ENCODE measurements at regions not wholly inside any gene's neighbourhood (a gene's known extent, or its start where the extent isn't known, plus 50 kb on each side); places are given as distances from the start of the nearest gene placed in this dataset.

- Histone ChIP-seq H3K27me3 (no peaks in the 10 kb centered on the region), H3K9me3 (no peaks in the 10 kb centered on the region), H3K27ac (no peak overlapping the region), H3K4me1 (no peaks in the 10 kb centered on the region), H3K4me3 (no peak overlapping the region), H3K36me3 (no peaks in the 10 kb centered on the region)
- TF ChIP-seq CTCF (IDR thresholded peaks at IDR 0.05), result peak in 4 of 6 experiments; percentile 24 to 65 (median 64)
- no peak for TF ChIP-seq POLR2A (IDR thresholded peaks at IDR 0.05)
- no peak for DNase-seq
Observed at GRCh38 chr2:146734042-146734820, 1110.6 kb upstream of the ACVR2A start.

- no peak for DNase-seq
- no peak overlapping the region for H3K4me3 ChIP-seq
- H3K36me3 ChIP-seq, result no peaks in the 10 kb centered on the region
- TF ChIP-seq CTCF (IDR thresholded peaks at IDR 0.05) (no peak), POLR2A (IDR thresholded peaks at IDR 0.05) (no peak)
- H3K27ac ChIP-seq, result no peak overlapping the region
- H3K27me3 ChIP-seq, result no peaks in the 10 kb centered on the region
- H3K9me3 ChIP-seq, result no peaks in the 10 kb centered on the region
- H3K4me1 ChIP-seq, result no peaks in the 10 kb centered on the region
Observed at GRCh38 chr2:146730882-146731281, 1113.9 kb upstream of the ACVR2A start.

GRCh38 chr2:146721486-146721885, 1123.3 kb upstream of the ACVR2A start:
- DNase-seq, result peak in 1 of 3 donors; percentile 44
- H3K9me3 ChIP-seq, result no peaks in the 10 kb centered on the region
- no peaks in the 10 kb centered on the region for H3K4me1 ChIP-seq
- H3K27me3 ChIP-seq, result no peaks in the 10 kb centered on the region
- H3K27ac ChIP-seq, result no peak overlapping the region
- H3K36me3 ChIP-seq, result no peaks in the 10 kb centered on the region
- no peak overlapping the region for H3K4me3 ChIP-seq
- TF ChIP-seq POLR2A (IDR thresholded peaks at IDR 0.05), result no peak
- no peak for TF ChIP-seq CTCF (IDR thresholded peaks at IDR 0.05)

GRCh38 chr2:146720170-146720569, 1124.7 kb upstream of the ACVR2A start:
- H3K27ac ChIP-seq, result no peak overlapping the region
- no peaks in the 10 kb centered on the region for H3K36me3 ChIP-seq
- TF ChIP-seq POLR2A (IDR thresholded peaks at IDR 0.05), result no peak
- TF ChIP-seq CTCF (IDR thresholded peaks at IDR 0.05), result no peak
- no peak for DNase-seq
- H3K9me3 ChIP-seq, result no peaks in the 10 kb centered on the region
- no peaks in the 10 kb centered on the region for H3K27me3 ChIP-seq
- no peaks in the 10 kb centered on the region for H3K4me1 ChIP-seq
- H3K4me3 ChIP-seq, result no peak overlapping the region

- TF ChIP-seq POLR2A (IDR thresholded peaks at IDR 0.05) (no peak), CTCF (IDR thresholded peaks at IDR 0.05) (no peak)
- Histone ChIP-seq H3K36me3 (no peaks in the 10 kb centered on the region), H3K27ac (no peak overlapping the region), H3K27me3 (no peaks in the 10 kb centered on the region), H3K9me3 (no peaks in the 10 kb centered on the region), H3K4me1 (no peaks in the 10 kb centered on the region), H3K4me3 (no peak overlapping the region)
- no peak for DNase-seq
Observed at GRCh38 chr2:146716591-146716990, 1128.2 kb upstream of the ACVR2A start.

Measured in Peyer's patch (tissue), 4 donors.